Stimulated activated naive CD8-positive, alpha-beta T cell treated with anti-CD3 and anti-CD28 coated beads, Interleukin-15, amount 100 ng/mL, for 72 hours (primary cell): ENCODE measurements at regions not wholly inside any gene's neighbourhood (a gene's known extent, or its start where the extent isn't known, plus 50 kb on each side); places are given as distances from the start of the nearest gene placed in this dataset.
A peak's percentile ranks its signal among the peaks of the same experiment; 100 is the strongest.

Source experiments
- ATAC-seq: fragments of 150-1000 bp; cut with Tn5 transposase; 2 replicates; pipeline ENCODE4 v1.10.0; 2021; ENCODE audit warnings: mild to moderate bottlenecking, moderate library complexity
- DNase-seq, 2 donors: peaks; one replicate each; pipeline ENCODE4 v3.0.0; 2021 to 2022
- H3K27ac Mint-ChIP-seq, 2 donors: one replicate each; pipeline ENCODE4 v1.8.0; 2022; ENCODE audit warnings: mild to moderate bottlenecking in 2 of 2, mixed read lengths in 2 of 2, moderate library complexity in 2 of 2
- H3K27me3 Mint-ChIP-seq: one replicate; pipeline ENCODE4 v1.8.0; 2022; ENCODE audit warnings: mixed read lengths
- H3K4me1 Mint-ChIP-seq: one replicate; pipeline ENCODE4 v1.8.0; 2022; ENCODE audit warnings: mild to moderate bottlenecking, mixed read lengths
- H3K4me3 Mint-ChIP-seq, 2 donors: one replicate each; pipeline ENCODE4 v1.8.0; 2022; ENCODE audit warnings: mild to moderate bottlenecking in 2 of 2, mixed read lengths in 2 of 2, moderate library complexity in 1 of 2
- H3K9me3 Mint-ChIP-seq, 2 donors: one replicate each; pipeline ENCODE4 v1.8.0; 2022; ENCODE audit warnings: mixed read lengths in 2 of 2

DNA sequence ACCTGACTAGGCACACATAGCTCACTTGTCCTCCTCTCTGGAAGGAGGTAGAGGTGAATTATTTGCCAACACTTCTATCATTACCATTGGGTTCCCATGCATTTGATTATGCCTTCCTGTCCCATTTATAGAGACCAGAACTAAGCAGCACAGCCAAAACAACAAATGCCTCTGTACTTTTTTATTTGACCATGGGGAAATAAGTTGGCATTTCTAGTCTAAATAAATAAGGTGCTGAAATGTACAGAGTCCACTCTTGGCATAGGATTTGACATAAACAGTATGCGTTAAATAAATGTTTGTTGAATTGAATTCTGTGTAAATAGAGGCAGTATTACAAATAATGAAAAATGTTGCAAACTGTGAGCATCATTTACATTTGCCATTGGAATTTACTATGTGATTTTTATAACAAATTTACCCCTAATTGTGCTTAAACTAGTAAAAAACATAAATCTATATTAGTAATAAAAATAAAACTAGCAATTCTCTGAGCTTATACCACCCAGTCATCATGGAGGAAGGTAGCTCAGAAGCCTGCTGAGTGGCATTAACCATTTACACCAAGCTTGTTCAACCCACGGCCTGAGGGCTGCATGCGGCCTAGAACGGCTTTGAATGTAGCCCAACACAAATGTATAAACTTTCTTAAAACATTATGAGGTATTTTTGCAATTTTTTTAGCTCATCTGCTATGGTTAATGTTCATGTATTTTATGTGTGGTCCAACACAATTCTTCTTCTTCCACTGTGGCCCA lies 367.8 kb downstream of the FIGN start:
- no peak for ATAC-seq
- Mint-ChIP-seq H3K27me3 (no peaks in the 10 kb centered on the region), H3K4me3 (no peak overlapping the region), H3K9me3 (peaks cover 19 to 20% of the 10 kb centered on the region in 2 donors), H3K27ac (no peak overlapping the region), H3K4me1 (no peaks in the 10 kb centered on the region)
- no peak for DNase-seq

DNA sequence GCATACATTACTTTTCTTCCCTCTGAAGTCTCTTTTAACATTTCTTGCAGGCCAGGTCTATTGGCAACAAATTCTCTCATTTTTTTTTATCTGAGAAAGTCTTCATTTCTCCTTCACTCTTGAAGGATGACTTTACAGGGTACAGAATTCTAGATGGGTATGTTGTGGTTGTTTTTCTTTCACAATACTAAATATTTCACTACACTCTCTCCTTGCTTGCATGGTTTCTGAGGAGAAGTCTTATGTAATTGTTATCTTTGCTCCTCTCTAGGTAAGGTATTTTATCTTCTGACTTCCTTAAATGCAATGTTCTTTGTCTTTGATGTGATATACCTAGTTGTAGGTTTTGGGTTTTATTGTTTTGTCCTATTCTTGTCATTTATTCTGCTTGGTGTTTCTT lies 371.1 kb downstream of the FIGN start:
- H3K4me1 Mint-ChIP-seq, result no peaks in the 10 kb centered on the region
- no peak overlapping the region for H3K27ac Mint-ChIP-seq
- no peak for ATAC-seq
- H3K27me3 Mint-ChIP-seq, result no peaks in the 10 kb centered on the region
- no peak for DNase-seq
- H3K9me3 Mint-ChIP-seq, result peaks cover 10 to 13% of the 10 kb centered on the region in 2 donors
- no peak overlapping the region for H3K4me3 Mint-ChIP-seq

DNA sequence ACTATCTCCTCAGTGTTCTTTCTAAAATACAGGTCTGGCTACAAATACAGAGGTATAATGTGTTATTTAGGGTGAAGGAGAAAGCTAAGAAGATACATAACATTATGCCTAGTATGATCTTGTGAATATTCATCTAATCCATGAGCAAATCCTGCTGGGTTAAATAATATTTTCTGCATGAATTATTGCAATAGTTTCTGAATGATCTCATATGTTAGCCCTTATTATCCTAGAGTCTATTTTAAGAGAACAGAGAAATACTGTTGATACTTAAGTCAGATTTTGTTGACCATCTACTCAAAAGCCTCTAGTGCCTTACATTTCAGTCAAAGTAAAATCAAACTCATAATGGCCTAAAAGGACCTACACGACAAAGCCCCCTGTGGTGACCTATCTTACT lies 382.3 kb downstream of the FIGN start:
- Mint-ChIP-seq H3K27me3 (peaks cover 7% of the 10 kb centered on the region), H3K9me3 (peaks cover 0 to 5% of the 10 kb centered on the region in 2 donors), H3K4me3 (no peak overlapping the region), H3K4me1 (no peaks in the 10 kb centered on the region), H3K27ac (no peak overlapping the region)
- ATAC-seq (no peak), DNase-seq (no peak)

DNA sequence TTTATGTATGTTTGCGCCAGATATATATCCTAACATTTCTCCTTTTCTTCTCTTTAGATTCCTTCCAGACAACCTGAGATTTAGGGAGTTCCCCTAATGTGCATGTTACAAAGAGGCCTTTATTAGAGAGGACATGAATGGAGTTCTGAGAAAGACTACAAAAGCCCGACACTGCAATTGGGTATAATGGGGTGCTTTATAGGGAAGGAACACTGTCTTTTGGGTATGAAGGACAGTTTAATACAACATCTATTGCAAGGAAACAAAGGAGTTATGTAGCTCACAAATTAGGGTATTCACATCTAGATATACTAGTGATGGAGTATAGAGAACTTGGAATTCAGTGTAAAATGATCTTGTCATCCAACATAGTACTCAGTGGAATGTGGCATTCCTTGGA lies 383.8 kb downstream of the FIGN start:
- H3K4me3 Mint-ChIP-seq, result no peak overlapping the region
- ATAC-seq, result no peak
- H3K9me3 Mint-ChIP-seq, result peaks cover 0 to 5% of the 10 kb centered on the region in 2 donors
- no peaks in the 10 kb centered on the region for H3K4me1 Mint-ChIP-seq
- peaks cover 14% of the 10 kb centered on the region for H3K27me3 Mint-ChIP-seq
- no peak overlapping the region for H3K27ac Mint-ChIP-seq
- no peak for DNase-seq

DNA sequence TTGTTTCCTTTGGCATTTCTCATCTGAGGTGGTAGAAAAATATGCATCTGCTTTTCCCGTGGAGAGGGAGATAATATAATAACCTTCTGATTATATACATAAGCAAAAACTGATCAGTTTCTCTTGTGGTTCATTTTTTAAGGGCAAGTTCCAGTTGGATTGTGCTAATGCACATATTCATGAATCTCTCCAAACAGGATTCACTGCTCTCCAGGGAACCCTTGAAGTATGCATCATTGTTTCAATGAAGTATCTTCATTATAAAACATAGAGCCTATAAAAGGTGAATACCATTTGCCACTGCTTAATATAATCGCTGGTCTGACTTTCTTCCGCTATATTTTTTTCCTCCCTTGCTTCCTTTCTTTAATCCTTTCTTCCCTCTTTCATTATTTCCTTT lies 384.7 kb downstream of the FIGN start:
- Mint-ChIP-seq H3K4me1 (no peaks in the 10 kb centered on the region), H3K27ac (no peak overlapping the region), H3K9me3 (peaks cover 0 to 5% of the 10 kb centered on the region in 2 donors), H3K4me3 (no peak overlapping the region), H3K27me3 (peaks cover 14% of the 10 kb centered on the region)
- no peak for DNase-seq
- no peak for ATAC-seq

DNA sequence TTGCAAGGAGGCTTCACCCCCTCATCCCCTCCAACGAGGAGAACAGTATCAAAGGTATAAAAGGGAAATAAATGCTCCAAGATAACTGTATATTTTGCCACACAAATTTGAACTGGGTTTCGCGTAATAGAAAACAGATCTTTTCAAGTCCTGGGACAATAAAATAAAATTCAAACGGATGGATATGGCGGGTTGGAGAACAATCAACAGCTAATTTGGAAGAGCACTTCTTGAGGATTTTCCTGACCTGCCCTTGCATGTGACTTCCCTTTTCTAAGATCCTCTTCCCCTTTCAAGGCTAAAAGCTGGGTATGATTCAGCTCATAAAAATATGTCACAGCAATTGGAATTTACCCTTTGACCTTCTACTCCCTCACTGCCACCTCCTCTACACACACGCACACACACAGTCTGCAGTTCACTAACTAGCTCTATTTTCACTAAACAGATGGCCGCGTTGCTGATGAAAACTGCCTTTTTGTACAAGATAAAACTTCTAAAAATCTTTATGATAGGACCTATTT lies 386.9 kb downstream of the FIGN start:
- ATAC-seq, result no peak
- Mint-ChIP-seq H3K4me1 (no peaks in the 10 kb centered on the region), H3K9me3 (peaks cover 0 to 5% of the 10 kb centered on the region in 2 donors), H3K27me3 (peaks cover 14% of the 10 kb centered on the region), H3K4me3 (no peak overlapping the region), H3K27ac (no peak overlapping the region)
- DNase-seq, result no peak

DNA sequence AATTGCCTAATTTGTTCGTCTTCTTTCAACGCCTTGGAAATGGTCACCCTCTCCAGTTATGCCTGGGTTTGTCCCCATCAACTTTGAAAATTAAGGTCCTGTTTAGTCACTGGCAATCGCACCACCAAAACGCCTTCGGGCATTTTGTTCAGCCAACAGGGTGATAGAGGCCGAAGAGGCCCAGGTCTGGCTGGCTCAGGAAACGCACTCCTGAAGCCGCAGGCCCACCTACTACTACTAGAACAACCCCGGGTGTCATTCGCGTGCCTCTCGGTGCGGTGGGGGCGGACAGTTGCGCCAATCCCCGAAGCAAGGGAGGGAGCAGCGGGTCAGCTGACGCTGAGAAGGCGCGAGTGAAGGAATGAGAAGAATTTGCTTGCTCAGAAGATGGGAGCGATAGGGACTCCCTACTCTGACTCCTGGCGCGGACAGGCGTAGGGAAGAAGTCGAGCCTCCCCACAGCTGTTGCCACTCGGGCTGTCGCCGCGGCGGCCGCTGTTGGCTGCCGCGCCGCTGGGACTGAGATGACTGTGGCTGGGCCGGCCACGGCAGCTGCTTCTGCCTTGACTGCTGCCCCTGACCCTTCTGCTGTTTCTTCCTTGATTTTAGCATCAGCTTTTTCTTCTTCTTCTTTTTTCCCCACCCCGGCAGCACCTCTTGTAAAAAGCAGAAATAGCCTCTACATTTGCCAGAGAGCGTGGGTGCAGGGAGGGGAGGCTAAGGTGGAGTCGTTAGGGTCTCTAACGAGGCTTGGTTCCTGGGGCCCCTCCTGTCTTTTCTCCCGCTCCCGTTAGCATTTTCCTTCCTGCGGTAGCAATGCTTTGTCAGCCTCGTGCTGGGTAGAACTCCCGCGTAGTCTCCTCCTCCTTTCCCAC lies 387.6 kb downstream of the FIGN start:
- ATAC-seq (no peak), DNase-seq (no peak)
- Mint-ChIP-seq H3K9me3 (peaks cover 0 to 2% of the 10 kb centered on the region in 2 donors), H3K27ac (no peak overlapping the region), H3K4me1 (no peaks in the 10 kb centered on the region), H3K4me3 (no peak overlapping the region), H3K27me3 (peaks cover 14% of the 10 kb centered on the region)

DNA sequence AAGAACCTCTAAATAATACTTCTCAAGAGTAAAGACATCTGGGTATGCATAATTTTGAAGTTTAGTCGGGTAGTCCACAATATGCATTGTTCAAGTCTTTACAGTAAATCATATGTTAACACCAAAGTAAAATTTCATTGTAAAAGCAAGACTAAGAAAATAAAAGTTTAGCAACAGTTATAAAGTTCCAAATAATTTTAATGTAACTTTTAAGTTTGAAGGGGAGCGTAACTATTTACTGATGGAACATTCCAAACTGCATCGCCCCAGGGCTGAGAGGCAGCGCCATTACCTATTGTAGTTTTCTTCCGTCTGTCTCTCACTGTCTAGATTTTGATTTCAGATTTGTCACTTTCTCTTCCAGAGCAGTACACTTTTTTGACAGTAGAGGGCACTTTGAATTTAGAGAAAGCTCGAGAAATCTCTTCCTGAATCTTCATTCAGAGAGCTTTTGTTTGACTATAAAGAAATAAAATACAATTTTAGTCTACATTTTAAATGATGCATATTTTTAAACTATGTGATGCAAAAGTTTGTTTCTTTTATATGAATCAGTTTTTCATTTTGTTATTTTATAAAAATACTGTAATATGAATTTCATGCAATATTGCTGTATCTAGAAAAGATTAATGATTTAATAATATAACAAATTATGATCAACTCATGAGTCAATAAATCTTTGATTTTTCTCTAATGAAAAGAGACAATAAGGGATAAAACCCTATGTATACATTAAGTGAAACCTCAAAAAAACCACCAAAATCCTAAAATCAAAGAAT lies 389.8 kb downstream of the FIGN start:
- H3K27me3 Mint-ChIP-seq, result peaks cover 14% of the 10 kb centered on the region
- no peak overlapping the region for H3K27ac Mint-ChIP-seq
- ATAC-seq (no peak), DNase-seq (peak in 1 of 2 donors; percentile 0)
- H3K4me1 Mint-ChIP-seq, result no peaks in the 10 kb centered on the region
- no peaks in the 10 kb centered on the region for H3K9me3 Mint-ChIP-seq
- H3K4me3 Mint-ChIP-seq, result no peak overlapping the region

DNA sequence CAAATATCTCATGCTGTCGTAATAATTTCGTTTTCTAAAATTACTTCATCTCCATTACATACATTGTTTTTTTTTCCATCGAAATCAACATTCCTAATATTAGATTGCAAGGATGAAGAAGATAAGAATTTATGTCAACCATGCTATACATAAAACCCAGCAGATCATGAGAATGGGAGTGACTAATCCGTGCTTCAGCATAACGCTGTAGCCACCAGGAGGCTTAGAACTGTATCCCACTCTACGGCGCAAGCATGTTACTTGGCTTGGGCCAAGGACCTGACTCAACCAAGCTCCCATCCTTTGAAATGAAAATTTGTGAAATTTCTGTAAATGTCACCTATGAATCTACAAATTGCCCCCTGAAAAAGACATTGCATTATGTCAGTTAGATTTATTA lies 392.5 kb downstream of the FIGN start:
- no peak for DNase-seq
- ATAC-seq, result no peak
- no peaks in the 10 kb centered on the region for H3K4me1 Mint-ChIP-seq
- H3K27ac Mint-ChIP-seq, result no peak overlapping the region
- no peak overlapping the region for H3K4me3 Mint-ChIP-seq
- H3K9me3 Mint-ChIP-seq, result no peaks in the 10 kb centered on the region
- H3K27me3 Mint-ChIP-seq, result peaks cover 5% of the 10 kb centered on the region

DNA sequence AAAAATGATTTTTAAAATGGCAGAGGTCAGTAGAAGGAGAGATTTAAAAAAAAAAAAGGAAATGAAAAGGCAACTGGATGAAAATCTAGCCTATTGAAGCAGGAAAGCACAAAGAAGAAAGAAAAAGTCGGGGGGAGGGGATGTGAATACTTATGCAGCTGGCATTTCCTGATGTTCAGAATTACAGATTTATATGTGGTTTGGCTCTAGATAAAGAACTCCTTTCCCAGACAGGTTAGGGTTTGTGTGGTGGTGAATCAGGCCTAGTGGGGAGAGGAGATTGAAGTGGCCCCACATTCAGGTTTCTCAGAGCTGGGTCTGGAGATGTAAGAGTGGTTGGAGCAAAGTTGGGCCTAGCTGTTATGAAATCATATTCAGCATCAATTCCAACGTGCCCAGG lies 394.4 kb downstream of the FIGN start:
- no peak for DNase-seq
- no peak for ATAC-seq
- no peak overlapping the region for H3K4me3 Mint-ChIP-seq
- no peaks in the 10 kb centered on the region for H3K27me3 Mint-ChIP-seq
- H3K4me1 Mint-ChIP-seq, result no peaks in the 10 kb centered on the region
- no peak overlapping the region for H3K27ac Mint-ChIP-seq
- H3K9me3 Mint-ChIP-seq, result no peaks in the 10 kb centered on the region

DNA sequence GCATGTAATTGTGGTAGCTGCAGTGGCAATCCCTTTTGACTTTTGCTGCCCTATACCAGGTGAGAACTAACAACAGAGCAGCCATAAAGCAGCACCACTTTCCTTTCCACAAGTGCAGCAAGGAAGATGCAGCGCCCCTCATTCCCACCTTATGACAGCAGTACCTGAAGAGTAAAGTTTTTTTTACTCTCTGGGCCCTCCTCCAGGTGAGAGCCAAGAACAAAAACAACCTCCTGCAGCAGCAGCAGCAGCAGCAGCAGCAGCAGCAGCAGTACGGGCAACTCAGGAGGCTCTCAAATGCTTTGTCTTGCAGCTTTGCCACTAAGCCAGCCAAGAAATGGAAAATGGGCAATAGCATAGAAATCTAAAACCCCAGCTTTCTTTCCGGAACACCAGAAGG lies 397.5 kb downstream of the FIGN start:
- Mint-ChIP-seq H3K27ac (no peak overlapping the region), H3K27me3 (no peaks in the 10 kb centered on the region), H3K4me1 (no peaks in the 10 kb centered on the region), H3K9me3 (no peaks in the 10 kb centered on the region), H3K4me3 (no peak overlapping the region)
- ATAC-seq (no peak), DNase-seq (no peak)

DNA sequence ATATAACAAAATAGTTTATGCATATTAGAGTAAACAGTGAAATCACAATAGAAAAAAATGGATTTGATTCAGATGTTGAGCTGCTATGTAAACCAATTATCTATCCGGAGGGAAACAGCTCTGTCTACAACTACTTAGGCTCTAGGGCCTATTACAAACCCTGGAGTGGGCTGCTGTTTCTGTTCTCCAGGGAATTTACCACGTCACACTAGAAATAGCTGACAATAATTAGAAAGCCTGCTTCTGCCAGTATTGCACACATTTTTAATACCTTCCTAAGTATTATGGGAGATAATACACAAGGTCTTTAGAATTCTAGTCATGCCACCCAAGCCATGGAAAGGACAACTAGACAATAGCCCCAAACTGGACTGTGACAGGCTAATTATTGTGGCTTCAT lies 411.1 kb downstream of the FIGN start:
- Mint-ChIP-seq H3K27ac (no peak overlapping the region), H3K4me1 (no peaks in the 10 kb centered on the region), H3K27me3 (no peaks in the 10 kb centered on the region), H3K4me3 (no peak overlapping the region), H3K9me3 (no peaks in the 10 kb centered on the region)
- DNase-seq (no peak), ATAC-seq (no peak)

DNA sequence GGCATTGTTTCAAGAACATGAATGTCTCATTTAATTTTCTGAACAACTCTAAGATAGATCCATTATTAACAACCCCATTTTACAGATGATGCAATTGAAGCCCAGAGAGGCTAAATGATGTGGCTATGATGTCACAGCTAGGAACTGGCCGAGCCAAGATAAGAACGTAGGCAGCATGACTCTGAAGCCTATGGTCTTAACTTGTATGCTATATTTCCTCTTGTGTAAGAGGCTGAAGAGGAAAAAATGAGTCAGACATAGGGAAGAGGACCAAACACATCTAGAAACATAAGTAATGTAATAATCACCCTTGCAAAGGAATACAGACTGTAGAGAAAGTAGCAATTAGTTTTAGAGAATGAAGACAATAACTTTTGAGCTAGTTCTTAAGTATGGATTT lies 416.8 kb downstream of the FIGN start:
- Mint-ChIP-seq H3K27ac (no peak overlapping the region), H3K4me1 (no peaks in the 10 kb centered on the region), H3K9me3 (peaks cover 0 to 9% of the 10 kb centered on the region in 2 donors), H3K27me3 (no peaks in the 10 kb centered on the region), H3K4me3 (no peak overlapping the region)
- no peak for ATAC-seq
- DNase-seq, result no peak

DNA sequence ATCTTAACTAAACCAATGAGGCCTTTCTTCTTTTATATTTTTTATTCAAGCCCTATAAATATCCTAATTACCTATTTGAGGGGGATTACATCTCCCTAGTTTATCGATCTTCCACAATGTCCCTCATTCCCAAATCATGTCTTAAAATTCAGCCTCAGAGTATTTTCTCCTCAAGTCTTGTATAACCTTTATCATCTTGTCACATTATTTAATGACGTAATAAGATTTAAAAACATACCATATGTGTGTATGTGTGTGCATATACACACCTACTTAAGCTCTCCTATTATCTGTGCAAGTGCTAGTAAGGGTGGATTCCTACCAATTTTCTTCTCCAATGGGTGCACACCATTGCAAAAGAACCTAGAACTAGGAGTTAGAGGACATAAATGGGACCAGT lies 421.1 kb downstream of the FIGN start:
- H3K27me3 Mint-ChIP-seq, result no peaks in the 10 kb centered on the region
- no peaks in the 10 kb centered on the region for H3K4me1 Mint-ChIP-seq
- H3K4me3 Mint-ChIP-seq, result no peak overlapping the region
- no peak for DNase-seq
- H3K27ac Mint-ChIP-seq, result no peak overlapping the region
- peaks cover 0 to 9% of the 10 kb centered on the region in 2 donors for H3K9me3 Mint-ChIP-seq
- ATAC-seq, result no peak

DNA sequence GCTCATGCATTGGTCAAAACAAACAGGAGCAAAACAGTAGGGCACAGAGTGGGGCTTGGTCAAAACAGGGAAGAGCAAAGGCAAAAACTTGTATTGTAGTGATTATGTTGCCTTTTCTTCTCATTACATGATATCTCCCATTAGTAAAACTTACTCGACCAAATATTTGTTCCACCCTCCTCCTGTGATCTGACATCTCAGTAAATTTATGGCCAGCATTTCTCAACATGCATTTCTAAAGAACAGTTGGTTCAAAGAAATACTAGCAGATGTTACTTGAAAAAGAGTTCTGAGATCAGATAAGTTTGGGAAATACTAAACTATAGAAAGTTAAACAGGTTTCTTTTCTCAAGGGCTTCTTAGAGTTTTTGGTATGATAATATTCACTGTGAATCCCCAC lies 423.1 kb downstream of the FIGN start:
- Mint-ChIP-seq H3K4me3 (no peak overlapping the region), H3K9me3 (peaks cover 0 to 4% of the 10 kb centered on the region in 2 donors), H3K27ac (no peak overlapping the region), H3K4me1 (no peaks in the 10 kb centered on the region), H3K27me3 (no peaks in the 10 kb centered on the region)
- DNase-seq (no peak), ATAC-seq (no peak)
